HEK293 (cell line): ENCODE measurements at regions not wholly inside any gene's neighbourhood (a gene's known extent, or its start where the extent isn't known, plus 50 kb on each side); places are given as distances from the start of the nearest gene placed in this dataset.

ENCODE experiments used
- CTCF ChIA-PET: fragments of 350-600 bp; formaldehyde crosslinking; extraction: SDS; loops from one replicate; lab custom pipeline; 2021; ENCODE audit warnings: antibody characterized with exemption; lab: Yijun Ruan, JAX
- POLR2A ChIA-PET: fragments of 300-600 bp; formaldehyde crosslinking; extraction: SDS; loops from one replicate; lab custom pipeline; 2020; ENCODE audit warnings: antibody characterized with exemption, inconsistent platforms; lab: Yijun Ruan, JAX
- H3K27ac ChIP-seq: fragments of 200-500 bp; sonication (Bioruptor generic); 2 replicates; pipeline ENCODE4 v1.5.1; 2014; ENCODE audit warnings: low read depth, low read length, control low read depth, inconsistent platforms; ENCODE audit errors: extremely low read depth
- H3K36me3 ChIP-seq, 2 experiments: fragments of 200-500 bp in 1 of 2; sonication (Bioruptor generic) in 1 of 2; 1 replicate in 1 of 2; 2 replicates in 1 of 2; pipeline ENCODE4 v1.5.1; 2014 to 2017; ENCODE audit warnings: inconsistent platforms in 2 of 2, low read length in 2 of 2; ENCODE audit not compliant: control insufficient read depth in 2 of 2, insufficient read depth in 1 of 2
- H3K4me1 ChIP-seq: fragments of 200-500 bp; sonication (Bioruptor generic); 2 replicates; pipeline ENCODE4 v1.5.1; 2014; ENCODE audit warnings: mild to moderate bottlenecking, low read length, inconsistent platforms; ENCODE audit not compliant: control insufficient read depth, insufficient read depth
- H3K4me3 ChIP-seq: 2 replicates; pipeline ENCODE4 v1.5.1; 2011; ENCODE audit warnings: low read depth, mild to moderate bottlenecking, control low read depth, low read length, moderate library complexity
- H3K9me3 ChIP-seq: fragments of 200-500 bp; sonication (Bioruptor generic); 2 replicates; pipeline ENCODE4 v1.5.1; 2014; ENCODE audit warnings: low read depth, low read length, inconsistent platforms; ENCODE audit not compliant: control insufficient read depth, insufficient read depth
- MYNN ChIP-seq: fragments of 450-650 bp; formaldehyde crosslinking; IDR thresholded peaks from 2 replicates; pipeline ENCODE4 v1.5.1; 2016; ENCODE audit warnings: missing biosample characterization, missing genetic modification characterization, borderline replicate concordance
- SALL2 ChIP-seq: fragments of 450-650 bp; formaldehyde crosslinking; IDR thresholded peaks from 2 replicates; pipeline ENCODE4 v1.5.0; 2017; ENCODE audit warnings: missing biosample characterization, mild to moderate bottlenecking, missing genetic modification characterization, borderline replicate concordance
- ZBTB48 ChIP-seq: fragments of 450-650 bp; formaldehyde crosslinking; IDR thresholded peaks from 2 replicates; pipeline ENCODE4 v1.5.1; 2016; ENCODE audit warnings: missing biosample characterization, missing genetic modification characterization
- ZNF155 ChIP-seq: fragments of 450-650 bp; formaldehyde crosslinking; IDR thresholded peaks from 2 replicates; pipeline ENCODE4 v1.5.1; 2016; ENCODE audit warnings: missing biosample characterization, missing genetic modification characterization
- ZNF202 ChIP-seq: fragments of 450-650 bp; formaldehyde crosslinking; IDR thresholded peaks from 2 replicates; pipeline ENCODE4 v1.5.1; 2016; ENCODE audit warnings: missing biosample characterization, missing genetic modification characterization, borderline replicate concordance
- ZNF48 ChIP-seq: fragments of 450-650 bp; formaldehyde crosslinking; IDR thresholded peaks from 2 replicates; pipeline ENCODE4 v1.5.1; 2016; ENCODE audit warnings: missing biosample characterization, missing genetic modification characterization
- ZNF514 ChIP-seq: fragments of 450-650 bp; formaldehyde crosslinking; IDR thresholded peaks from 2 replicates; pipeline ENCODE4 v1.5.1; 2016; ENCODE audit warnings: missing biosample characterization, missing genetic modification characterization
- ZNF529 ChIP-seq: fragments of 450-650 bp; formaldehyde crosslinking; IDR thresholded peaks from 2 replicates; pipeline ENCODE4 v1.5.1; 2017; ENCODE audit warnings: missing genetic modification characterization, missing biosample characterization; ENCODE audit not compliant: insufficient replicate concordance
- ZNF555 ChIP-seq: fragments of 450-650 bp; formaldehyde crosslinking; conservative IDR thresholded peaks from 2 replicates; pipeline ENCODE4 v1.5.1; 2017; ENCODE audit warnings: missing biosample characterization, mild to moderate bottlenecking, missing genetic modification characterization, inconsistent platforms
- ZNF558 ChIP-seq: fragments of 450-650 bp; formaldehyde crosslinking; IDR thresholded peaks from 2 replicates; pipeline ENCODE4 v1.5.1; 2016; ENCODE audit warnings: missing biosample characterization, missing genetic modification characterization
- ZSCAN16 ChIP-seq: fragments of 450-650 bp; formaldehyde crosslinking; IDR thresholded peaks from 2 replicates; pipeline ENCODE4 v1.5.1; 2016; ENCODE audit warnings: missing biosample characterization, missing genetic modification characterization
- TF ChIP-seq, protein P1 (sequence below): fragments of 450-650 bp; formaldehyde crosslinking; IDR thresholded peaks from 2 replicates; pipeline ENCODE4 v1.5.1; 2016; ENCODE audit warnings: missing biosample characterization, missing genetic modification characterization
- TF ChIP-seq, protein P2 (sequence below): fragments of 450-650 bp; formaldehyde crosslinking; IDR thresholded peaks from 2 replicates; pipeline ENCODE4 v1.5.1; 2016; ENCODE audit warnings: missing biosample characterization, missing genetic modification characterization
- TF ChIP-seq, protein P3 (sequence below): fragments of 450-650 bp; formaldehyde crosslinking; conservative IDR thresholded peaks from 2 replicates; pipeline ENCODE4 v1.5.1; 2016; ENCODE audit warnings: low read depth, missing biosample characterization, missing genetic modification characterization

DNA sequence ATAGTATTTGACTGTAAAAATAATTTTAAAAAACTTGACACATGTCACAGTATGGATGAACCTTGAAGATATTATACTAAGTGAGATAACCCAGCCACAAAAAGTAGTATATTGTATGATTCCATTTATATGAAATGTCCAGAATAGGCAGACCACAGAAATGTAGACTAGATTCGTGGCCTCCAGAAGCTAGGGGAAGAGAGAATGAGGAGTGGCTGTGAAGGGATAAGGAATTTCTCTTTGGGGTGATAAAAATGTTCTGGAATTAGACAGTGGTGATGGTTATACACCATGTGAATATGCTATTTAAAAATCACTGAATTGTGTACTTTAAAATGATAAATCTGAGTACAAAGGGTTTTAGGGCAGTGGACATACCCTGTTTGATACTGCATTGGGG lies 253.1 kb upstream of the DYNLRB2 start:
- no peaks in the 10 kb centered on the region for H3K36me3 ChIP-seq
- no peaks in the 10 kb centered on the region for H3K4me1 ChIP-seq
- TF ChIP-seq MYNN (tag by site-specific recombination) = no peak
- no peak for TF ChIP-seq ZNF155 (tag by site-specific recombination)
- TF ChIP-seq, protein P1, sequence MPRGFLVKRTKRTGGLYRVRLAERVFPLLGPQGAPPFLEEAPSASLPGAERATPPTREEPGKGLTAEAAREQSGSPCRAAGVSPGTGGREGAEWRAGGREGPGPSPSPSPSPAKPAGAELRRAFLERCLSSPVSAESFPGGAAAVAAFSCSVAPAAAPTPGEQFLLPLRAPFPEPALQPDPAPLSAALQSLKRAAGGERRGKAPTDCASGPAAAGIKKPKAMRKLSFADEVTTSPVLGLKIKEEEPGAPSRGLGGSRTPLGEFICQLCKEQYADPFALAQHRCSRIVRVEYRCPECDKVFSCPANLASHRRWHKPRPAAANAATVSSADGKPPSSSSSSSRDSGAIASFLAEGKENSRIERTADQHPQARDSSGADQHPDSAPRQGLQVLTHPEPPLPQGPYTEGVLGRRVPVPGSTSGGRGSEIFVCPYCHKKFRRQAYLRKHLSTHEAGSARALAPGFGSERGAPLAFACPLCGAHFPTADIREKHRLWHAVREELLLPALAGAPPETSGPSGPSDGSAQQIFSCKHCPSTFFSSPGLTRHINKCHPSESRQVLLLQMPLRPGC (tag by site-specific recombination) = no peak
- TF ChIP-seq ZBTB48 (tag by site-specific recombination) = no peak
- TF ChIP-seq ZNF555 (tag by site-specific recombination) = no peak
- no peak for TF ChIP-seq SALL2 (tag by site-specific recombination)
- TF ChIP-seq, protein P2, sequence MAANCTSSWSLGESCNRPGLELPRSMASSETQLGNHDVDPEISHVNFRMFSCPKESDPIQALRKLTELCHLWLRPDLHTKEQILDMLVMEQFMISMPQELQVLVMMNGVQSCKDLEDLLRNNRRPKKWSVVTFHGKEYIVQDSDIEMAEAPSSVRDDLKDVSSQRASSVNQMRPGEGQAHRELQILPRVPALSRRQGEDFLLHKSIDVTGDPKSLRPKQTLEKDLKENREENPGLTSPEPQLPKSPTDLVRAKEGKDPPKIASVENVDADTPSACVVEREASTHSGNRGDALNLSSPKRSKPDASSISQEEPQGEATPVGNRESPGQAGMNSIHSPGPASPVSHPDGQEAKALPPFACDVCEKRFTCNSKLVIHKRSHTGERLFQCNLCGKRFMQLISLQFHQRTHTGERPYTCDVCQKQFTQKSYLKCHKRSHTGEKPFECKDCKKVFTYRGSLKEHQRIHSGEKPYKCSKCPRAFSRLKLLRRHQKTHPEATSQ (tag by site-specific recombination) = no peak
- TF ChIP-seq ZNF529 (tag by site-specific recombination) = no peak
- no peak for TF ChIP-seq ZNF48
- TF ChIP-seq ZNF514 (tag by site-specific recombination) = no peak
- H3K9me3 ChIP-seq = no peaks in the 10 kb centered on the region
- no peak overlapping the region for H3K4me3 ChIP-seq
- ChIA-PET CTCF (no interaction called here), POLR2A (no interaction called here)
- H3K27ac ChIP-seq = no peak overlapping the region

DNA sequence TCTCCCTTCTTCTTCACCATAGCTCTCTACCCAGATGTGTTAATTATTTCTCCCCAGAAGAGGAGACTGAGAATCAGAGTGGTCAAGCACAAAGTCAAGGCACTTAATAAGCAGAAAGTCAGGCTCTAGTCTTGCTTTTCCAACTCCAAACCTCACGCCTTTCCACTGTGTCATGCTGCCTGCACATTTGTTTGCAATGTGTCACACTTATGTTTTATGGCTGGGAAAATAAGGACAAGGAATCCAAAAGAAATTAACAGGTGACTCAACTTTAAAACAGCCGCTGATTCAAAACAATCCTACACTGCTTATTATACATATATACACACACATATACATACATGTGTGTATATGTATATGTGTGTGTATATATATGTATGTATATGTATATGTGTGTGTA lies 255.7 kb upstream of the DYNLRB2 start:
- Histone ChIP-seq H3K36me3 (no peaks in the 10 kb centered on the region), H3K4me1 (no peaks in the 10 kb centered on the region), H3K9me3 (no peaks in the 10 kb centered on the region), H3K4me3 (no peak overlapping the region), H3K27ac (no peak overlapping the region)
- ChIA-PET POLR2A (no interaction called here), CTCF (no interaction called here)
- TF ChIP-seq, protein P3, sequence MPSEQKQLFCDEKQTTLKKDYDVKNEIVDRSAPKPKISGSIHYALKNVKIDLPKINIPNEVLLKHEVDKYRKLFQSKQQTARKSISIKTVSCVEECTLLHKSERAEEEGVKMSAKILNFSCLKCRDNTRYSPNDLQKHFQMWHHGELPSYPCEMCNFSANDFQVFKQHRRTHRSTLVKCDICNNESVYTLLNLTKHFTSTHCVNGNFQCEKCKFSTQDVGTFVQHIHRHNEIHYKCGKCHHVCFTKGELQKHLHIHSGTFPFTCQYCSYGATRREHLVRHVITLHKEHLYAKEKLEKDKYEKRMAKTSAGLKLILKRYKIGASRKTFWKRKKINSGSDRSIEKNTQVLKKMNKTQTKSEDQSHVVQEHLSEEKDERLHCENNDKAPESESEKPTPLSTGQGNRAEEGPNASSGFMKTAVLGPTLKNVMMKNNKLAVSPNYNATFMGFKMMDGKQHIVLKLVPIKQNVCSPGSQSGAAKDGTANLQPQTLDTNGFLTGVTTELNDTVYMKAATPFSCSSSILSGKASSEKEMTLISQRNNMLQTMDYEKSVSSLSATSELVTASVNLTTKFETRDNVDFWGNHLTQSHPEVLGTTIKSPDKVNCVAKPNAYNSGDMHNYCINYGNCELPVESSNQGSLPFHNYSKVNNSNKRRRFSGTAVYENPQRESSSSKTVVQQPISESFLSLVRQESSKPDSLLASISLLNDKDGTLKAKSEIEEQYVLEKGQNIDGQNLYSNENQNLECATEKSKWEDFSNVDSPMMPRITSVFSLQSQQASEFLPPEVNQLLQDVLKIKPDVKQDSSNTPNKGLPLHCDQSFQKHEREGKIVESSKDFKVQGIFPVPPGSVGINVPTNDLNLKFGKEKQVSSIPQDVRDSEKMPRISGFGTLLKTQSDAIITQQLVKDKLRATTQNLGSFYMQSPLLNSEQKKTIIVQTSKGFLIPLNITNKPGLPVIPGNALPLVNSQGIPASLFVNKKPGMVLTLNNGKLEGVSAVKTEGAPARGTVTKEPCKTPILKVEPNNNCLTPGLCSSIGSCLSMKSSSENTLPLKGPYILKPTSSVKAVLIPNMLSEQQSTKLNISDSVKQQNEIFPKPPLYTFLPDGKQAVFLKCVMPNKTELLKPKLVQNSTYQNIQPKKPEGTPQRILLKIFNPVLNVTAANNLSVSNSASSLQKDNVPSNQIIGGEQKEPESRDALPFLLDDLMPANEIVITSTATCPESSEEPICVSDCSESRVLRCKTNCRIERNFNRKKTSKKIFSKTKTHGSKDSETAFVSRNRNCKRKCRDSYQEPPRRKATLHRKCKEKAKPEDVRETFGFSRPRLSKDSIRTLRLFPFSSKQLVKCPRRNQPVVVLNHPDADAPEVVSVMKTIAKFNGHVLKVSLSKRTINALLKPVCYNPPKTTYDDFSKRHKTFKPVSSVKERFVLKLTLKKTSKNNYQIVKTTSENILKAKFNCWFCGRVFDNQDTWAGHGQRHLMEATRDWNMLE (tag by site-specific recombination) = no peak
- TF ChIP-seq ZNF202 (tag by site-specific recombination) = no peak
- no peak for TF ChIP-seq ZSCAN16 (tag by site-specific recombination)
- TF ChIP-seq ZNF558 (tag by site-specific recombination) = no peak
